ENCODE measurements at regions not wholly inside any gene's neighbourhood (a gene's known extent, or its start where the extent isn't known, plus 50 kb on each side); places are given as distances from the start of the nearest gene placed in this dataset.

- intact Hi-C loops (cut with DNase I): no loop called here
- 64 to 83% methylated on average over 2 of the region's 2 CpGs for WGBS, 2 donors
- TF ChIP-seq POLR2A (IDR thresholded peaks at IDR 0.05) (no peak), CTCF (IDR thresholded peaks at IDR 0.05) (no peak)
- H3K9me3 ChIP-seq: no peaks in the 10 kb centered on the region
- ATAC-seq: no peak
- no peak overlapping the region for H3K4me3 ChIP-seq
- H3K36me3 ChIP-seq (replicated peaks in 1 of 2; ENCODE audit: insufficient read depth in 1 of 2, low read depth in 2 of 2): no peaks in the 10 kb centered on the region
- no peaks in the 10 kb centered on the region for H3K4me1 ChIP-seq
- no peak overlapping the region for H3K27ac ChIP-seq
- H3K27me3 ChIP-seq: no peaks in the 10 kb centered on the region
- DNase-seq: no peak
Measured at GRCh38 chr2:149872638-149873150, 285.1 kb upstream of the MMADHC start.

- no peaks in the 10 kb centered on the region for H3K36me3 ChIP-seq (replicated peaks in 1 of 2; ENCODE audit: insufficient read depth in 1 of 2, low read depth in 2 of 2)
- no peak overlapping the region for H3K4me3 ChIP-seq
- H3K27ac ChIP-seq: no peak overlapping the region
- ATAC-seq (no peak), DNase-seq (no peak)
- intact Hi-C loops (cut with DNase I): no loop called here
- no peaks in the 10 kb centered on the region for H3K9me3 ChIP-seq
- H3K4me1 ChIP-seq: no peaks in the 10 kb centered on the region
- no peaks in the 10 kb centered on the region for H3K27me3 ChIP-seq
- TF ChIP-seq POLR2A (IDR thresholded peaks at IDR 0.05) (no peak), CTCF (IDR thresholded peaks at IDR 0.05) (no peak)
- 22 to 43% methylated on average over 2 of the region's 2 CpGs for whole genome bisulfite sequencing, 2 donors
Measured at GRCh38 chr2:149872041-149872440, 284.5 kb upstream of the MMADHC start.

- H3K4me1 ChIP-seq: no peaks in the 10 kb centered on the region
- 80 to 82% methylated on average over 6 of the region's 6 CpGs for WGBS, 2 donors
Measured at GRCh38 chr2:149871091-149871885, 283.7 kb upstream of the MMADHC start.

GRCh38 chr2:149863227-149863626 is 275.7 kb upstream of the MMADHC start:
- Histone ChIP-seq H3K9me3 (no peaks in the 10 kb centered on the region), H3K27ac (no peak overlapping the region), H3K36me3 (replicated peaks in 1 of 2; ENCODE audit: insufficient read depth in 1 of 2, low read depth in 2 of 2) (no peaks in the 10 kb centered on the region), H3K4me1 (no peaks in the 10 kb centered on the region), H3K4me3 (no peak overlapping the region), H3K27me3 (no peaks in the 10 kb centered on the region)
- DNase-seq (no peak), ATAC-seq (no peak)
- intact Hi-C loops (cut with DNase I): no loop called here
- TF ChIP-seq CTCF (IDR thresholded peaks at IDR 0.05): no peak
- TF ChIP-seq POLR2A (IDR thresholded peaks at IDR 0.05): no peak
- 59 to 60% methylated on average over 2 of the region's 2 CpGs for WGBS, 2 donors

More at GRCh38 chr2:149871091-149871885, 283.7 kb upstream of the MMADHC start:
- H3K4me3 ChIP-seq: no peak overlapping the region
- no peak overlapping the region for H3K27ac ChIP-seq
- TF ChIP-seq POLR2A (IDR thresholded peaks at IDR 0.05): no peak
- TF ChIP-seq CTCF (IDR thresholded peaks at IDR 0.05): no peak
- H3K9me3 ChIP-seq: no peaks in the 10 kb centered on the region
- H3K36me3 ChIP-seq (replicated peaks in 1 of 2; ENCODE audit: insufficient read depth in 1 of 2, low read depth in 2 of 2): no peaks in the 10 kb centered on the region
- intact Hi-C loops (cut with DNase I): no loop called here
- H3K27me3 ChIP-seq: no peaks in the 10 kb centered on the region
- no peak for DNase-seq
- ATAC-seq: no peak

GRCh38 chr2:149861034-149861433 is 273.5 kb upstream of the MMADHC start:
- TF ChIP-seq POLR2A (IDR thresholded peaks at IDR 0.05) (no peak), CTCF (IDR thresholded peaks at IDR 0.05) (no peak)
- intact Hi-C loops (cut with DNase I): no loop called here
- no peak for ATAC-seq

More at GRCh38 chr2:149861034-149861433, 273.5 kb upstream of the MMADHC start:
- H3K9me3 ChIP-seq: no peaks in the 10 kb centered on the region
- 90 to 91% methylated on average over 2 of the region's 2 CpGs for WGBS, 2 donors
- H3K36me3 ChIP-seq (replicated peaks in 1 of 2; ENCODE audit: insufficient read depth in 1 of 2, low read depth in 2 of 2): no peaks in the 10 kb centered on the region
- DNase-seq: no peak
- H3K4me3 ChIP-seq: no peak overlapping the region
- no peaks in the 10 kb centered on the region for H3K27me3 ChIP-seq
- H3K27ac ChIP-seq: no peak overlapping the region
- no peaks in the 10 kb centered on the region for H3K4me1 ChIP-seq
